Vagina (tissue), 2 donors: ENCODE measurements at regions not wholly inside any gene's neighbourhood (a gene's known extent, or its start where the extent isn't known, plus 50 kb on each side); places are given as distances from the start of the nearest gene placed in this dataset.

Experiments used
- DNase-seq, 2 donors: peaks; one replicate each; pipeline ENCODE4 v3.0.0-alpha.2; 2017; ENCODE audit errors: extremely low spot score in 2 of 2
- H3K27ac ChIP-seq: fragments of 200-600 bp; sonication (generic); one replicate; pipeline ENCODE4 v1.5.1; 2019
- H3K27me3 ChIP-seq: fragments of 200-600 bp; sonication (generic); one replicate; pipeline ENCODE4 v1.5.1; 2019
- H3K36me3 ChIP-seq, 2 donors: fragments of 200-600 bp; sonication (generic); one replicate each; pipeline ENCODE4 v1.5.1; 2017 to 2019
- H3K4me1 ChIP-seq: fragments of 200-600 bp; sonication (generic); one replicate; pipeline ENCODE4 v1.5.1; 2019
- H3K4me3 ChIP-seq, 2 donors: fragments of 200-600 bp; sonication (generic); 1 replicate in 1 of 2; 2 replicates in 1 of 2; pipeline ENCODE4 v1.5.1; 2016 to 2019
- H3K9me3 ChIP-seq: fragments of 200-600 bp; sonication (generic); one replicate; pipeline ENCODE4 v1.5.1; 2019
- POLR2A ChIP-seq, 2 donors: fragments of 450-650 bp; IDR thresholded peaks; one replicate each; pipeline ENCODE4 v1.6.1; 2017; ENCODE audit warnings: antibody characterized with exemption in 2 of 2, mild to moderate bottlenecking in 2 of 2, moderate library complexity in 2 of 2
- POLR2AphosphoS5 ChIP-seq, 2 donors: sonication (generic); formaldehyde crosslinking; IDR thresholded peaks; one replicate each; pipeline ENCODE4 v1.9.0; 2017; ENCODE audit warnings: antibody characterized with exemption in 2 of 2, mild to moderate bottlenecking in 2 of 2, low read depth in 1 of 2; ENCODE audit not compliant: insufficient read depth in 1 of 2
- intact Hi-C: fragments of 100-400 bp; cut with DNase I; formaldehyde crosslinking; loops from one replicate; pipeline ENCODE4 v1.15.1; 2023
- TF ChIP-seq, protein P1 (sequence below), 3 experiments: fragments of 450-650 bp in 2 of 3; fragments of 200-600 bp in 1 of 3; sonication (generic) in 1 of 3; IDR thresholded peaks; one replicate each; pipeline ENCODE4 v1.5.1; 2017 to 2019; ENCODE audit warnings: antibody characterized with exemption in 3 of 3, mild to moderate bottlenecking in 2 of 3, moderate library complexity in 2 of 3

DNA sequence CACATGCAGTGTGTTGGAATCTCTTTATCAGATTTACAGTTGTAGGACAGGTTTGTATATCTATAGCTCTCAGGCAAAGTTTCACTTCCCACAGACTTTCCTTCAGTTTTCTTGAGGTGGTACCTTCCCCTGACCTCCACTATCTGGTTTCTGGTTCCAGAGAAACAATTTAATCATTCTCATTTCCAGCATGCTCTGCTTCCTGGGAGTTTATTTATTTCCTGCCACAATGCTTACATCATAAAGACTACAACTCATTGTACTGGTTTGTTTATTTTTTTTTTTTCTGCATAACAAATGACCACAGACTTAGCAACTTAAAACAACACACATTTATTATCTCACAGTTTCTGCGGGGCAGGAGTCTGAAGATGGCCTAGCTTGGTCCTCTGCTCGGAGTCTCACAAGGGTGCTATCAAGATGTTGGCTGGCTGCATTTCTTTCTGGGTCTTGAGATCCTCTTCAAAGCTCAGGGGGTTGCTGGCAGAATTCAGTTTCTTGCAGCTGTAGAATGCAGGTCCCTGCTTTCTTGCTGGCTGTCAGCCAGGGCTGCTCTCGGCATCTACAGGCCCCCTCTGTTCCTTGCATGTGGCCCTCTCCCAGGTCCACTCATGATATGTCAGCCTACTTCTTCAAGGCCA is 247.7 kb downstream of the ENC1 start:
- Histone ChIP-seq H3K36me3 (no peaks in the 10 kb centered on the region), H3K27me3 (no peaks in the 10 kb centered on the region), H3K4me3 (no peak overlapping the region), H3K27ac (no peak overlapping the region), H3K4me1 (no peaks in the 10 kb centered on the region), H3K9me3 (no peaks in the 10 kb centered on the region)
- TF ChIP-seq POLR2A (IDR thresholded peaks at IDR 0.05) (no peak), POLR2AphosphoS5 (IDR thresholded peaks at IDR 0.05; ENCODE audit: insufficient read depth in 1 of 2, low read depth in 1 of 2) (no peak)
- TF ChIP-seq, protein P1, sequence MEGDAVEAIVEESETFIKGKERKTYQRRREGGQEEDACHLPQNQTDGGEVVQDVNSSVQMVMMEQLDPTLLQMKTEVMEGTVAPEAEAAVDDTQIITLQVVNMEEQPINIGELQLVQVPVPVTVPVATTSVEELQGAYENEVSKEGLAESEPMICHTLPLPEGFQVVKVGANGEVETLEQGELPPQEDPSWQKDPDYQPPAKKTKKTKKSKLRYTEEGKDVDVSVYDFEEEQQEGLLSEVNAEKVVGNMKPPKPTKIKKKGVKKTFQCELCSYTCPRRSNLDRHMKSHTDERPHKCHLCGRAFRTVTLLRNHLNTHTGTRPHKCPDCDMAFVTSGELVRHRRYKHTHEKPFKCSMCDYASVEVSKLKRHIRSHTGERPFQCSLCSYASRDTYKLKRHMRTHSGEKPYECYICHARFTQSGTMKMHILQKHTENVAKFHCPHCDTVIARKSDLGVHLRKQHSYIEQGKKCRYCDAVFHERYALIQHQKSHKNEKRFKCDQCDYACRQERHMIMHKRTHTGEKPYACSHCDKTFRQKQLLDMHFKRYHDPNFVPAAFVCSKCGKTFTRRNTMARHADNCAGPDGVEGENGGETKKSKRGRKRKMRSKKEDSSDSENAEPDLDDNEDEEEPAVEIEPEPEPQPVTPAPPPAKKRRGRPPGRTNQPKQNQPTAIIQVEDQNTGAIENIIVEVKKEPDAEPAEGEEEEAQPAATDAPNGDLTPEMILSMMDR (IDR thresholded peaks at IDR 0.05) = no peak
- intact Hi-C loops = no loop called here
- DNase-seq = no peak

GRCh38 chr5:74391410-74391809 is 249.1 kb downstream of the ENC1 start:
- Histone ChIP-seq H3K27ac (no peak overlapping the region), H3K27me3 (no peaks in the 10 kb centered on the region), H3K36me3 (no peaks in the 10 kb centered on the region), H3K4me3 (no peak overlapping the region), H3K4me1 (no peaks in the 10 kb centered on the region), H3K9me3 (no peaks in the 10 kb centered on the region)
- TF ChIP-seq POLR2A (IDR thresholded peaks at IDR 0.05) = no peak
- TF ChIP-seq, protein P1 (IDR thresholded peaks at IDR 0.05) = no peak
- no peak for DNase-seq
- intact Hi-C loops = no loop called here

DNA sequence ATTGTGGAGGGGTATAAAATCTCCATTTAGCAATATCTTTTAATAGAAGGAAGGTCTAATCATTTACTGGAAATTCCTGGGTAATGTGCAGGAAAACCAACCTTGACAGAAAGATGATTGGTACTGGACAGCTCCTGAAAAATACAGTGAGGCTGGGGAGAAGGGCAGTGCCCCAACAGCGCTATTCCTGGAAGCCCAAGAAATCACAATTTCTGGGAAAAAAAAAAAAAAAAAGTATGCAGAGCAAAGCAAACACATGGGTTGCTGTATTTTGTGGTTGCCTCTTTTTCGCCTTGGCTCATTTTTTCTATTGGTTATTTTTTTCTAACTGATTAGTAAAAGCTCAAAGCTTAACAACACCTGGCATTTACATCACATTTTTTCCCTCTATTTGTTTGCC is 249.7 kb downstream of the ENC1 start:
- TF ChIP-seq POLR2AphosphoS5 (IDR thresholded peaks at IDR 0.05; ENCODE audit: insufficient read depth in 1 of 2, low read depth in 1 of 2) (no peak), POLR2A (IDR thresholded peaks at IDR 0.05) (no peak)
- TF ChIP-seq, protein P1 (IDR thresholded peaks at IDR 0.05) = no peak

DNA sequence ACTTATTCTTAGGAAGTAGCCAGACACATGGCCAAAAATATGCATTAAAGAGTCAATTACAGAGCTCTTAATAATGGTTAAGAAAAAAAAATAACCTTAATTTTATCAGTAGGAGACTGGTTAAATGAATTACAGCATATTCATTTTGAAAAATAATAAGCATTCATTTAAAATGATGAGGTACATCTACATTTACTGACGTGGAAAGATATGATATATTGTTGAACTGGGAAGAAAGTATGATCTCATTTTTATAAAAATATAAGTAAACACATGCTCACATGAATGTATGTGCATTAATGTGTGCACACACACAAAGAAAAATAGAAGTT is 250.3 kb downstream of the ENC1 start:
- H3K9me3 ChIP-seq = no peaks in the 10 kb centered on the region
- H3K4me1 ChIP-seq = no peaks in the 10 kb centered on the region

More for the DNA sequence above, 249.7 kb downstream of the ENC1 start:
- Histone ChIP-seq H3K27ac (no peak overlapping the region), H3K36me3 (no peaks in the 10 kb centered on the region), H3K9me3 (no peaks in the 10 kb centered on the region), H3K4me3 (no peak overlapping the region), H3K27me3 (no peaks in the 10 kb centered on the region), H3K4me1 (no peaks in the 10 kb centered on the region)
- DNase-seq = no peak
- intact Hi-C loops = no loop called here

More for the DNA sequence above, 250.3 kb downstream of the ENC1 start:
- H3K4me3 ChIP-seq = no peak overlapping the region
- no peaks in the 10 kb centered on the region for H3K27me3 ChIP-seq
- DNase-seq = no peak
- H3K27ac ChIP-seq = no peak overlapping the region
- intact Hi-C loops = no loop called here
- H3K36me3 ChIP-seq = no peaks in the 10 kb centered on the region
- TF ChIP-seq, protein P1 (IDR thresholded peaks at IDR 0.05) = no peak
- TF ChIP-seq POLR2A (IDR thresholded peaks at IDR 0.05) (no peak), POLR2AphosphoS5 (IDR thresholded peaks at IDR 0.05; ENCODE audit: insufficient read depth in 1 of 2, low read depth in 1 of 2) (no peak)
